ENCODE measurements at regions not wholly inside any gene's neighbourhood (a gene's known extent, or its start where the extent isn't known, plus 50 kb on each side); places are given as distances from the start of the nearest gene placed in this dataset.

DNA sequence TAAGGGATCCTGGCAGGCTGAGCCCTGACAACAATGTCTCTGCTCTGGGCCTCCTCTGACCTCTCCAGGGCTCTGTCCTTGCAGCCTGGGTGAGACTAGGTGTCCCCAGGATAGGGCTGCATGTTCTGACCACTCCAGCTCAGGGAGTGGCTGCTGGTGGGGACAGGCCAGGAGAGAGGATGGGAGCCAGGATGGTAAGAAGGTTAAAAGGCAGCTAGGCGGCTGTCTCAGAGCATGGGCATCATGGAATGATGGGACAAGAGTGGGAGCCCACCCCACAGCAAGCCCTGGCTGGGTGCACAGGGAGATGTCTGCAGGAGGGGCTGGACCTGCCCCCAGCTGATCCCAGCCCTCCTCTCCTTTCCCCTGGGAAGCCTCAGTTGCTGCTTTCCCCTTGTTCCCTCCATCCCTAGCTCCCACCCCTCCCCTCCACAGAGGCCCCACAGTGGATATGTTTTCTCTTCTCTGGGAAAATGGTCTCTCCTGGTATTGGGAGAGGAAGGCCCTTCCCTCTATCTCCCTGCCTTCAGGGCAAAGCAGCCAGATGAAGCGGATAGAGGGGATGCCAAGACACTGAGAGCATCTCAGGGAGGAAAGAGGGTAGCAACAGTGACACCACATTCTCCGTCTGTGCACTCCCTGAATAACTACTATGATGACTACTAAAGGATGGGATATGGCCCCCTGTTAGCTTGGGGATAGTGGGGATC lies 334.3 kb downstream of the DYSF start:
- DNase-seq = no peak

DNA sequence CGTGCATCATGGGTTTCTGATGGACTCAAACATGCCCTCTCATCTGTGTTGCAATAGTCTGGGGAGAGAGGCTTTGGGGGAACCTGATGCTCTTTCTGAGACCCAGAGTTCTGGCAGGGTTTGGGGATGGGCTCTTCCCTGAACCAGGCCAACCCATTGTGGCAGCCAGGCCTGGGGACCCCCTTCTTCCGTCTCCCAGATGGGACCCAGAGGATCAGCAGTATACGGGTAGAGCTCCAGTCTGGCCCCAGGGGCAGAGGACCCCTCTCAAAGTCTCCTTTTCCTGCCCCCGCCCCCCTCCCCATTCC lies 333.7 kb downstream of the DYSF start:
- DNase-seq = no peak

GRCh38 chr2:71786291-71787107 lies 333.1 kb downstream of the DYSF start:
- no peak for DNase-seq

DNA sequence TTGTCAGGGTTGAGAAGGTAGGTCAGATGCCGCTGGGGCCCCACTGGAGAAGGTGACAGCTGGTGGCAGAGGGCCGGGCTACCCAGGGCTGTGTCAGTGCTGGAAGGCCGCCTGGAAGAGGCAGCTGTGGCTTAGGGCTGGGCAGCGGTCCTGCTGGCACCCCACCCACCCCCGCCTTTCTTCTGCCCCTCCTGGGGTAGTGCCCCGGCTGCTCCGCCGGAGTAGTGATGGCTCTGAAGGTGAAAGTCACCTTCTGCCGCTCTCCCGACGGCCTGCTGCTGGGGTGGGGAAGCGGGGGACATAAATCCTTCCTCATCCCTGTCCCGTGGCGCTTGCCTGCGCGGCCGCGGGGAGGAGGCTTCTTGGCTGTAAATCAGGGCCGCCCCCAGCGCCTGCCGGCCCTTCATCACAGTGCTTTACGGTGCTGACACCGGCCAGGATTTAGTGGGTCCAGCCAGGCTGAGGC lies 332.2 kb downstream of the DYSF start:
- no peak for DNase-seq

- DNase-seq = no peak
Measured at GRCh38 chr2:71784734-71785511, 331.6 kb downstream of the DYSF start.

DNA sequence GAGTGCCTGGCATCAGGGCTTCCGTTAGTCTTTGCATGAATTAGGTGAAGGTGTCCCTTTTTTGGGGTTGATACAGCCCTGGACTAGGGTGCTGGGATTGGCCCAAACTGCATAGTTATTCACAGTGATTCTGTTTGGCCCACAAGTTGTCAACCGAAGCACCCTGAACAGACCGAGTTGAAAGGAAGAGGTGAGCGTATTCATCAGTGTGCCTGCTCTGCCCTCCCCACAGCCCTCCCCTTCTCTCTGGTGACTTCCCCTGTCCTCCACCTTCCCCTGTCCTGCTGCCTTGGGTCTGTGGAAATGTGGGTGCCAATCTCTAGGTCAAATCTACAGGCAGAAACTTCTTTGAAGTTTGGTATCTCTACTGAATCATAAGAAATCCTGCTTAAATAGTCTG lies 330.5 kb downstream of the DYSF start:
- no peak for DNase-seq

- no peak for DNase-seq
Measured at GRCh38 chr2:71783215-71783614, 329.9 kb downstream of the DYSF start.

DNA sequence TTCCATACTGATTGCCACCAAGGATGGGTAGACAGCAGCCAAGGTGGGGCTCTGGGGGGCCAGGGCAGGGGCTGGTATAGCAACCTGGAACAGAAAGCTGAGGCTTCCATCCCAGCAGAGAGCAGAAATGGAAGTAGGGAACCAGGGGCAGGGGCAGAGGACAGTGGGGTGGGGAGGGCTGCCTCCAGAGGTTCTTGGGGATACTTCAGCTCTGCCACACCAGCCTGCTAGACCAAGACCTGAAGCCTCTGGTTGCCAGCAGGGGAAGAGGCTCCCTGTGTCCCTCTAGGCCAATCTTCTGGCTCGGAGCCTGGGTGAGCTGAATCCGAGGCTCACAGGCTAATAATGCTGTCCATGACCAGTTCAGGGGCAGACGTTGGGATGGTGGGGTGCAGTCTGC lies 329.0 kb downstream of the DYSF start:
- no peak for DNase-seq

DNA sequence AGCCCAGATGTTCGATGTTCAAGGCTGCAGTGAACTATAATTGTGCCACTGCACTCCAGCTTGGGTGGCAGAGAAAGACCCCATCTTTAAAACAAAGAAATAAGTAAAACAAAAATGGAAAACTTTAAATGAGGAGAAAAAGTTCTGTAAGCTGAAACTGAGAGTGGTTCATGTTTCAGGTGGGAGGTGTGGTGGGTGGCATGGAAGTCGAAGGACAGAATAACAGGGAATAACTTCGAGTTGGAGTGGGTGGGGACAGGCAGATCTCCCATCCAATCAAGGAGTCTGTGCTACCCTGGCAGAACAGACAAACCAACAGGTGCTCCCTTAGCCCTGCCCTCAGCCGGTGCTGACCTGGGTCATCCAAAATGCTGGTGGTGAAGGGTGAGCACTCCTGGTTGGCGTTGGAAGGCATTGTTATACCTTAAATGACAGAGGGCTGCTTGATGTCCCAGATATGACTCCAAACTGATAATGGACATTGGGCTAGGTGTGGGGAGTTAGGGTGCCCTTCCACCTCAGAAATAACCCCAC lies 328.4 kb downstream of the DYSF start:
- DNase-seq = no peak

DNA sequence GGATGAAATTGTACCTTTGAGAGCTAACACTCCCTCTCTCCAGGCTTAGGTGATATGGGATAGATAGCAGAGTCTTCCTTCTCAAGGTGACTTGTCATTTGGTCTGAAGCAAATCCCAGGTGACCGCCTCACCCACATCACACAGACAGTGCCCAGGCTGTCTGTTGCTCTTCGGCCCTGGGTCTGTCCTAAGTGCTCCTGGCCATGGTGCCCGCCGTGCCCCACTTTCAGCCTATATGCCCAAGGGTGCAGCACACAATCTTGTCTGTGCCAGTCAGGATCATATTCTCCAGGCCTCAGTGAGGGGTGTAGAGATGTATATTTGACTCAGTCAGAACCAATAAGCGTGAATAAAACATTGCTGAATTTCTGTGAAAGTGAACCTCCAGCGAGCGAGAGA lies 326.8 kb downstream of the DYSF start:
- DNase-seq = no peak

- DNase-seq = no peak
Measured at GRCh38 chr2:71779774-71780105, 326.4 kb downstream of the DYSF start.

DNA sequence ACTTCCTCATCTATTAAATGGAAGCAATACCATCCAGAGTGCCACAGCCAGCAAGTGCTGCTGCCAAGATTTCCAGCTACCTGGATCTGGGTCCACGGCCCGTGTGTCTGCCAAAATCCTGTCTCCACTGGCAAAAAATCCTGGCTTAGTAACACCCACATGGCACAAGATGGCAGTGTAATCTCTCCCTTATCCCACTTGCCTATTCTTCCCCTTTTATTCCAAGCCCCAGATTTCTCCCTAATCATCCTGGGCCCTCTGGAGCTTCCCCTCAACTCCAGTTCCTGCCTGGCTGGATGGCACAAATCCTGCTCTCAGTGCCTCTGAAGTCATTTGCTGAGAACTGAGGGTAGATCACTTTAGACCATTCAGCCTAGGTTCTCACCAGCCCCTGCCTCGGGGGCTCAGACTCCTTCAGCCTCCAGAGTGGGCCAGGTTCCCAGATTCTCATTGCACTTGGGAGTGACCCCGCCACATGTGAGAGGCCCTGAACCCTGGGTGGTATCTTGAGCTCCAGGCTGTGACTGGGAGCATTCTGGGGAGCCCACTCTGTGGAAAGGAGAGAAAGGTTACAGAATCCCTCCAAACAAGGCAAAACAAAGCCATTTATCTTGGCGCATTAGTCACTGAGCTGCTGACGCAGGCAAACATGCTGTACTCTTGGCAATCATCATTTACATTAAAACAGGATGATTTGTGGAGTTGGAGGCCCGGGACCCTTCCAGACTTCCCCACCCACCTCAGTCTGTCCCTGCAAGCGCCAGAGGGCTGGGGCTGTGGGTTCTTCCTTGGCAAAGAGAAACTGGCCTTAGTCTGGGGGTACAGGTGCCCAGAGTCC lies 325.8 kb downstream of the DYSF start:
- no peak for DNase-seq

- no peak for DNase-seq
Measured at GRCh38 chr2:71778514-71778913, 325.2 kb downstream of the DYSF start.

DNA sequence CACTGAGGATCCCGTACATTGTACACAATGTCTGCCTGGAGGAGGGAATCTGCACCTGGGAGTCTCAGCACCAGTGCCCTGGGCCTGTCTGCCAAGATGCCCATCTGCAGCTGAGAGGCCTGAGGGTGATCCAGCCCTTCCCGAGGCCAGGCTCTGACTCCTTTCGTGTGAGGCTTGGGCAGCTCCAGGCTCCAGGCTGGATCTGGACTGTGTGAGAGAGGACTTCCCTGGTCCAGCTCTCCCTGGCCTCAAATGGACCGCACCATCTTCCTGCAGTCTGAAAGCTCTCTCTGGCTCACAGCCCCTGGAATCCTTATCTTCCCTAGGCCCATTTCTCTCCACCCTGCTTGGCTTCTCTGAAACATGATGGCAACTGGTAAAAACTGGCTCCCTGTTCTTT lies 324.6 kb downstream of the DYSF start:
- no peak for DNase-seq

- DNase-seq = no peak
Measured at GRCh38 chr2:71776227-71776626, 322.9 kb downstream of the DYSF start.

- no peak for DNase-seq
Measured at GRCh38 chr2:71773218-71773617, 319.9 kb downstream of the DYSF start.

- no peak for DNase-seq
Measured at GRCh38 chr2:71772510-71773172, 319.3 kb downstream of the DYSF start.

DNA sequence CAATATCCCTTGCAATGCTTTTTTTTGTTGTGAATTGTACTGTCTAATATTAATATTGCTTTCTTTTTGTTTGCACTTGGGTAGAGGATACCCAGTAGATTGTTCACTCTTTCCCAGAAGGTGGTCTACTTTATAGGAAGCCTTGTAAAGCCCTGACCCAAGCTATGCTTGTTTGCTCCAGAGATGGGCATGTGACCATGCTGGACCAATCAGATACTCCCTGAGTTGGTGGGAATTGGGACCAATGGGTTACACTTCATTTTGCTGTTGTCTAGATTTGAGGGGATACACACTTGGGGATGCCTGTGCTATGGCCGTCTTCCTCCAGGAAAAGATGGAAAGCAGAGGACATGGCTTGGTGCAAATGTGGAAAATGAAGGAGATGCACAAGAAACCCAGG lies 314.3 kb downstream of the DYSF start:
- no peak for DNase-seq

GRCh38 chr2:71759060-71759459 lies 305.7 kb downstream of the DYSF start:
- DNase-seq = no peak

DNA sequence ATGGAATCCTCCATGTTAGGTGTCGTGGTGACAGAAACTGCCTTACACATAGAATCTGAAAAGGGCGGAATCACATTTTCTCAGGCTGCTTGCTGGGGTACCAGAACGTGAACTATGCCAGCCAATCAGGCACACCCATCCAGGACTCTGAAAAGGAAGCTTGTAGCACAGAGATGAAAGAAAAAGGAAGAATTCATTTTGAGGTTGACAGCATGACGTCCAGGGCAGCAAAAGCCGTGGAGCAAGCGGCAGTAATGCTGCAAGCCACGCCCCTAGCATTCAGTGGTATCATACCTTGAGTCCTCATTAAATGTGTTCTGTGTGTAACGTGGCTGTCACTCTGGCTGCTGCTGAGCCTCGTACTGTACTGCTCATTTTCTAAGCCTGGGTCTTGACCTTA lies 304.0 kb downstream of the DYSF start:
- DNase-seq = no peak

- no peak for DNase-seq
Measured at GRCh38 chr2:71756280-71756906, 303.0 kb downstream of the DYSF start.

DNA sequence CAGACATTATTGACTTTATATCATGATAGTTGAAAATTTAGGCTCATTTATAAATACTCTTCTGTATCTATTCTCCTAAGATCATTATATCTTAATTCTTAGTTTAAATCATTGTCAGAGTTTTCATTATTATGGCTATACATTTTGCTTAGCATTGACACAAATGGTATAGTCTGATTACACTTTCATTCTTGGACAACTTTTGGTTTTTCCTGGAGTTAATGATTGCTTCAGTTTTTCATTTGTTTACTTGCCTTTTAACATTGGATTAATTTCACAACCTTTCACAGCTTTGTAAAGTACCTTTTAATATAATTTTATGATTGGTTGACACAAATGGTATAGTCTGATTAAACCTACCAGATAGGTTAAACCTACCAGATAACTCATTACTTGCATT lies 298.2 kb downstream of the DYSF start:
- no peak for DNase-seq

Data from COR-L47 (cell line).